ENCODE measurements at regions not wholly inside any gene's neighbourhood (a gene's known extent, or its start where the extent isn't known, plus 50 kb on each side); places are given as distances from the start of the nearest gene placed in this dataset.

DNA sequence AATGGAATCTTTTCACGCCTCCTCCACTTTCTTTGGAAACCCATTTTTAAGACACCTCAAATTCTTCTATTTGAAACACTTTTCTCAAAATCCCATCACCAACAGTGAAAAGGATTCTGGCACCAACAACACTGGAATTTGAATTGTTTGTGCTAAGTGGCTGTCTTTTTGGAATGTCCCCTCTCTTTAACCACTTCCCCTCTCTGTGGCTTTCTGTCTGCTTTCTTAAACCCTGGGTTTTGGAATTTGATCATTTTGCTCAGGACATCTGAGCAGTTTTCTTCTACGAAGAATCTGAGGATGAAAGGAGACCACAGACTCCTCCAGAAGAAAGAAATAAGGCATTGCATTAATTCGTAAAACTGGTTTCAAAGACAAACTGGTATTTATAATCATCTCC, 89.0 kb downstream of the MXRA5 start:
- H3K4me1 ChIP-seq, result no peaks in the 10 kb centered on the region

GRCh38 chrX:3256868-3257267, 89.6 kb downstream of the MXRA5 start:
- intact Hi-C loops (cut with DNase I; ENCODE audit: low total_unique reads), result no loop called here
- no peak for DNase-seq (ENCODE audit: low spot score in 2 of 2)
- no peaks in the 10 kb centered on the region for H3K36me3 ChIP-seq
- no peak overlapping the region for H3K4me3 ChIP-seq
- H3K4me1 ChIP-seq, result no peaks in the 10 kb centered on the region
- TF ChIP-seq CTCF (IDR thresholded peaks at IDR 0.05) (no peak), POLR2AphosphoS5 (IDR thresholded peaks at IDR 0.05) (no peak), POLR2A (IDR thresholded peaks at IDR 0.05) (no peak)
- peaks cover 5 to 11% of the 10 kb centered on the region in 2 donors for H3K9me3 ChIP-seq
- no peak overlapping the region for H3K27ac ChIP-seq
- no peaks in the 10 kb centered on the region for H3K27me3 ChIP-seq

More for the DNA sequence above, 89.0 kb downstream of the MXRA5 start:
- no peak for DNase-seq (ENCODE audit: low spot score in 2 of 2)
- no peaks in the 10 kb centered on the region for H3K36me3 ChIP-seq
- intact Hi-C loops (cut with DNase I; ENCODE audit: low total_unique reads), result no loop called here
- no peak overlapping the region for H3K4me3 ChIP-seq
- no peaks in the 10 kb centered on the region for H3K27me3 ChIP-seq
- no peak overlapping the region for H3K27ac ChIP-seq
- peaks cover 9 to 13% of the 10 kb centered on the region in 2 donors for H3K9me3 ChIP-seq
- TF ChIP-seq POLR2A (IDR thresholded peaks at IDR 0.05), result no peak
- TF ChIP-seq POLR2AphosphoS5 (IDR thresholded peaks at IDR 0.05), result no peak
- TF ChIP-seq CTCF (IDR thresholded peaks at IDR 0.05), result no peak

DNA sequence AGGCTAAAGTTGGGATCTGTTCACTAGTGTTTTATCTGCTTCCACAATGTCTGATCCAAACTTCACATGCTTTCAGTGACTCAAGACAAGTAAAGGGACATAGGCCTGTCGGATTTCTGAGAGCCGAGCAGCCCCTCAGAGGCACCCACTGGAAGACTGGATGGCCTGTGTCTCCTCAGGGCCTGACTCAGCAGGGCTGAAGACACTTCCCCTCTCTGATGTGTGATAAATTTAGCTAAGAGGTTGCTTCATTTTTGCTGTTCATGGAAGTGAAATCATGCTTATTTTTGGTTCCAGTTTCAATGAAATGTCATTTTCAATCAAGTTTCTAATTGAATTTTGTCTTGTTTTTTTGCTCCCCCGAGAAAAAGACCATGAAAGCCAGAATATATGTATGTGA, 93.7 kb downstream of the MXRA5 start:
- no peak overlapping the region for H3K27ac ChIP-seq
- no peaks in the 10 kb centered on the region for H3K36me3 ChIP-seq
- no peaks in the 10 kb centered on the region for H3K4me1 ChIP-seq
- no peak for DNase-seq (ENCODE audit: low spot score in 2 of 2)
- H3K4me3 ChIP-seq, result no peak overlapping the region
- TF ChIP-seq POLR2A (IDR thresholded peaks at IDR 0.05) (no peak), POLR2AphosphoS5 (IDR thresholded peaks at IDR 0.05) (no peak)
- no peaks in the 10 kb centered on the region for H3K9me3 ChIP-seq
- intact Hi-C loops (cut with DNase I; ENCODE audit: low total_unique reads), result no loop called here
- no peaks in the 10 kb centered on the region for H3K27me3 ChIP-seq

- intact Hi-C loops (cut with DNase I; ENCODE audit: low total_unique reads), result no loop called here
- H3K27ac ChIP-seq, result no peak overlapping the region
- no peaks in the 10 kb centered on the region for H3K9me3 ChIP-seq
- TF ChIP-seq CTCF (IDR thresholded peaks at IDR 0.05) (no peak), POLR2AphosphoS5 (IDR thresholded peaks at IDR 0.05) (no peak), POLR2A (IDR thresholded peaks at IDR 0.05) (no peak)
- H3K27me3 ChIP-seq, result no peaks in the 10 kb centered on the region
- H3K36me3 ChIP-seq, result no peaks in the 10 kb centered on the region
- DNase-seq (ENCODE audit: low spot score in 2 of 2), result no peak
- no peaks in the 10 kb centered on the region for H3K4me1 ChIP-seq
- H3K4me3 ChIP-seq, result no peak overlapping the region
Measured at GRCh38 chrX:3250966-3251365, 95.5 kb downstream of the MXRA5 start.

DNA sequence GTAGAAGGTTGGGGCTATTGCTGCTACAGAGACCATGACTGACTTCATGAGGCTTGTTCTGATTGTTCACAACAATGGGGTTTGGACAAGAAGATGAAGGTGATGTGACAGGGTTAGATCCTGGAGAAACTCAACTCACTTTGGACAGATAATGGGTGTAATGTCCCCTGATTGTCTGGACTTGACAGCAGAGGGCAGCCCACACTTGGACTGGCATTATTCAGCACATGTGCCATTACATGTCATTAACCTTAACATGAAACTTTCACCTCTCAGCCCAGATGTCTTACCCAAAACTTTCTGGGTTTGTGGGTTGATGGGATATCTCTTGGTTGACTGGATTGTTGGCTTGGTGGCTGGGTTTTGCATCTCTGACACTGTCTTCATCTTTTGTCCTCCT, 101.5 kb downstream of the MXRA5 start:
- Histone ChIP-seq H3K4me1 (no peaks in the 10 kb centered on the region), H3K36me3 (no peaks in the 10 kb centered on the region), H3K27ac (no peak overlapping the region), H3K27me3 (no peaks in the 10 kb centered on the region), H3K9me3 (no peaks in the 10 kb centered on the region), H3K4me3 (no peak overlapping the region)
- peak in 1 of 2 donors; percentile 17 for DNase-seq (ENCODE audit: low spot score in 2 of 2)
- TF ChIP-seq POLR2A (IDR thresholded peaks at IDR 0.05), result no peak
- TF ChIP-seq POLR2AphosphoS5 (IDR thresholded peaks at IDR 0.05), result no peak
- no peak for TF ChIP-seq CTCF (IDR thresholded peaks at IDR 0.05)
- intact Hi-C loops (cut with DNase I; ENCODE audit: low total_unique reads), result no loop called here

- intact Hi-C loops (cut with DNase I; ENCODE audit: low total_unique reads), result no loop called here
- TF ChIP-seq POLR2A (IDR thresholded peaks at IDR 0.05) (no peak), CTCF (IDR thresholded peaks at IDR 0.05) (no peak), POLR2AphosphoS5 (IDR thresholded peaks at IDR 0.05) (no peak)
Measured at GRCh38 chrX:3244203-3244743, 102.2 kb downstream of the MXRA5 start.

More at GRCh38 chrX:3244203-3244743, 102.2 kb downstream of the MXRA5 start:
- H3K36me3 ChIP-seq, result no peaks in the 10 kb centered on the region
- H3K9me3 ChIP-seq, result no peaks in the 10 kb centered on the region
- no peaks in the 10 kb centered on the region for H3K27me3 ChIP-seq
- H3K27ac ChIP-seq, result no peak overlapping the region
- DNase-seq (ENCODE audit: low spot score in 2 of 2), result no peak
- no peaks in the 10 kb centered on the region for H3K4me1 ChIP-seq
- no peak overlapping the region for H3K4me3 ChIP-seq
